NCI-H1436 (cell line): ENCODE measurements at regions not wholly inside any gene's neighbourhood (a gene's known extent, or its start where the extent isn't known, plus 50 kb on each side); places are given as distances from the start of the nearest gene placed in this dataset.
"Not testable (repeated sequence)": the region's sequence is repeated elsewhere in the genome, so short reads cannot be mapped to it uniquely, and the experiment has no call there.

Experiments
- DNase-seq: peaks from one replicate; lab custom pipeline; 2025; lab: John Stamatoyannopoulos, UW

- no peak for DNase-seq
Observed at GRCh38 chr4:188435381-188435780, 296.1 kb downstream of the TRIML1 start.

DNA sequence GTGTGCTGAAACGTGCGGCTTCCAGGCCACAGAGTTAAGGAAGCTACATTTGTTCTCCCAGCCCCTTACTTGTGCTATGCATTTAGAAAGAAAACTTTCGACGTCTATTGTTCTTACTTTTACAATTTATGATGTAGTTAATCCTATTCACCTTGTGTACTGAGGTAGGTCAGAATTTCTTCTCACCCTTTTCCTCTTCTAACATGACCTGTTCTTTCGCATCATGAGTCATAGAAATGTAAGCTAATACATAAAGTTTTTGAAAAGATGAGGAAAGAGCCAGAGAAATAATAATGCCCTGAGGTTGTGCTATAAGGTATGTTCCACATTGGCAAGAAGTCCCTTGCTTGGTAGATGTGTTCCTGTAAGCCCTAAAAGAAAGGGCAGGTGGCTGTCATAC lies 298.3 kb downstream of the TRIML1 start:
- DNase-seq, result no peak

GRCh38 chr4:188438391-188438824 lies 299.2 kb downstream of the TRIML1 start:
- not testable (repeated sequence) for DNase-seq

GRCh38 chr4:188439641-188440311 lies 300.5 kb downstream of the TRIML1 start:
- DNase-seq, result peak; percentile 3

- no peak for DNase-seq
Observed at GRCh38 chr4:188444500-188444899, 305.3 kb downstream of the TRIML1 start.

GRCh38 chr4:188448996-188449395 lies 309.8 kb downstream of the TRIML1 start:
- not testable (repeated sequence) for DNase-seq

GRCh38 chr4:188450571-188450970 lies 311.3 kb downstream of the TRIML1 start:
- no peak for DNase-seq

DNA sequence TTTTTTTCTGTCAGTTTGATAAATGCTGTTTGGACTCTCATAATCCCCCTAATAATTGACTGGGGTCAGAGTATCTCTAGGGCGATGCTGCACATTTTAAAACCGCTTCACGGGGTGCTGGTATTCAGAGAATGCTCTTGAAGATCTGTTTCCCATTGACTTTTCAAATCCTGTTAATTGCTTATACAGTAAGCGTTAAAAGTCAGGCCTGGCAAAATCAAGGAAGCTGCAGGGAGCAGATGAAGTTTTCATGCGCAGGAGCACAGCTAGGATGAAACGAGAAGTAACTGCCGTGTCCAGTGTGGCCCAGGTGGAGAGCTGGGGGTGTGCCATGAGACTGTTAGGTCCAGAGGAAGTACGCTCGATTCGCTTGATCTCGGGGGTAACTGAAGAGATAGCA lies 312.9 kb downstream of the TRIML1 start:
- DNase-seq, result no peak

DNA sequence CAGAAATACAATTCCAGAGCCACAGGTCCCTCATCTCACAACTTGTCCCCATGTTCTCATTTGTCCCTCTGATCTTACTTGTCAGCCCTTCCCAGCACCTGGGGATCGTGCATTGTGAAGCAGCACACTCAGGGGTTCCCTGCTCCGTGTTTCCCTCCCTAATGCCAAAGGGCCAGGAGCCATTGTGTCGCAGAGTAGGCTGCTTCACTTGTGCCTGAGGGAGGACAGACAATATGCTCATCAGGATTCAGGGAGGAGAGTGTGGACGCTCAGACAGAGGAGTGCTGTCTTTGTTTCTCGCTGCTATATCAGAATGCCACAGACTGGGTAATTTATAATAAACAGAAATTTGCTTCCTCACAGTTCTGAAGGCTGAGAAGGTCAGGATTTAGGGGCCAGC lies 315.3 kb downstream of the TRIML1 start:
- DNase-seq, result no peak

DNA sequence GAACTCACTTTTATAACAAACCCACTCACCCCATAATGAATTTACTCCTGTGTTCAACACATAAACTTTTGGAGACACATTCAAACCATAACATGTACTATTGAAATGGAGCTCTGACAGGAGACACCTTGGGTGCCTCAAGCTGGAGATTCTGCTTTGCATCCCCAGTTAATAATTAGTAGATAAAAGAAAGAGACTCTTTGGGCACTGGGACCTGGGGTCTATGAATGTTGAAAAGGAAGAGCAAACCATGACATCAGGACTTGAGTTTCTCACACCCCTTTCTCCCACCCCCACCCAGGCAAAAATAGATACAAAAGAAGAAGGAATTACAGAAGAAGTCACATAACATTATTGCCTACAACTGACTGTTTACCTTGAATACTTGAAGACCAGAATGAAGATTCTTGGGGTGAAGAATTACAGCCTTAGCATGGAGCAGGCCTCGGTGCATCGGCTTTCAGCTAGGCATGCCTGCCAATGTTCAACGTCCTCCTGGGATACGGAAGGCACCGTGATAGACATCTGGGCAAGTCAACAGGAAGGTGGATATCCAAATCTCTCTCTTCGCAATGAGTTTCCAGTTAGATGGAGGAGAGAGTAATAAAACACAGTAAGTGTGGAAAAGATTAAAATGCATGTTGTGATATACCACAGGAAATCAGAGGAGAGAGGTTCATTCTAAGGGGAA lies 316.0 kb downstream of the TRIML1 start:
- no peak for DNase-seq

DNA sequence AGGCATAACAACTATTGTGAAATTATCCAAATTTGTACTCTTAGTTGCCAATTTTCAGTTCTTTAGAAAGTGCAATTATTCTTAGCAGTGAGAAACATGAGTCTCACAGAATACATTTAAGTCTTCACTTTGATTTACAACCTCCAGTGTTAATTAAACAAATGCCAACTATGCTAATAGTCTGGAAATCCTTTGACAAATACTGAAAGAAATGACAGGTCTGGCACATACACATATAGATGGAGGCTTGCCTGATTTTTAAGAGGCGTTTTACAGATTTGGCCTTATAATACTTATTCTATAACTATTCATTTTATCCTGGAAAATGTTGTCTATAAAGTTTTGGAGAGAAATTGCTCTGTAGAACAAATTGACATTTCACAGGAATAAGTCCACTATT lies 320.1 kb downstream of the TRIML1 start:
- no peak for DNase-seq

- no peak for DNase-seq
Observed at GRCh38 chr4:188463909-188464308, 324.7 kb downstream of the TRIML1 start.

DNA sequence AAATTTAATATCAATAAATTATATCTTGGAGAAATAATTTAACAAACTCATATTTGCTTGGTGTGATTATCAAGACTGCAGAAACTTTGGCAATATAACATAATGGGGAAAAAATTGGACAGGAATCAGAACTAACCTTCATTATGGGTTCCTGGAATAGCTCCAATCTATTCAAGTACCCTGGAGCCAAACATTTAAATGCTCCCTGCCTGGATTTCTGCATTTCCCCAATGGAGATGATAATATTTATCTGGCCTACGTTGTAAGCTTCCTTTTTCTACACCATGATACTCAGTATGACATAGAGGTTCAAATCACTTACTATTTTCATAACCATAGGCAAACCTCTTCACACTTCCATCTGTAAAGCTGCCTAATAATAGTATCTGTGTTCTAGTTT lies 326.8 kb downstream of the TRIML1 start:
- no peak for DNase-seq

DNA sequence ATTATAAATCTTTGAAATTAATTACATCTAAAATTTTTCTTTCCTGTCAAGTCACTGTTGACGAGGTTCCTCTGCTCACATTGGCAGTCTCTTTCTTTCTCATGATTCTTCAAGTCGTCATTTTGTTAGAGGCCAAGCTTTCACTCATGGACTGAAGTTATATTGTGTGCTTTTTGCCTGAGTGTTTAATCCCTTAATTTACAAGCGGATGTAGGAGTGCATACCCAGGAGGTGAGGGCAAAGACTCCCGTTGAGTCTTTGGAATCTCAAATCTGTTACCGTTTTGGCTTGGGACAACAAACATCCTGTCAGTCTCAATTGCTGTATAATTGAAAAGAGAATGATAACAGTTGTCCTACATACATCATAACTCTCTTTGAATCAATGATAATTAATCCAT lies 345.0 kb downstream of the TRIML1 start:
- no peak for DNase-seq

DNA sequence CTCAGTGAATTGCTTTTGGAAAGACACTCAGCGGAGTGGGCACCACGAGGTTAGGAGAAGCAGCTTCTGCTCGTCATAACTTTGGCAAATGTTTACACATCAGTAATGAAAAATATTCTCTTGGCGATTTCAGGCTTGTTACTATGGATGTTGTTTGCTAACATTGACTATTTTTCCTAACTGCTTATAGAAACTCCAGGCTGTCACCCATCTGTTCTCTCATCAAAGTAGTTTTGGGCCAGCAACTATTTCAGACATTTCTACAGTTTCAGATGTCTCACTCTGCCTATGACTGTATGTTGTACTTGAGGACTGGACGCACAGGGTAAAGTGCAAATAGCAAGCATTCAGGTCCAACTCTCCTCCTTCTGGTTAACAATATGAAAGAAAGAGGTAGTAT lies 346.7 kb downstream of the TRIML1 start:
- DNase-seq, result no peak

- no peak for DNase-seq
Observed at GRCh38 chr4:188492886-188493285, 353.6 kb downstream of the TRIML1 start.

DNA sequence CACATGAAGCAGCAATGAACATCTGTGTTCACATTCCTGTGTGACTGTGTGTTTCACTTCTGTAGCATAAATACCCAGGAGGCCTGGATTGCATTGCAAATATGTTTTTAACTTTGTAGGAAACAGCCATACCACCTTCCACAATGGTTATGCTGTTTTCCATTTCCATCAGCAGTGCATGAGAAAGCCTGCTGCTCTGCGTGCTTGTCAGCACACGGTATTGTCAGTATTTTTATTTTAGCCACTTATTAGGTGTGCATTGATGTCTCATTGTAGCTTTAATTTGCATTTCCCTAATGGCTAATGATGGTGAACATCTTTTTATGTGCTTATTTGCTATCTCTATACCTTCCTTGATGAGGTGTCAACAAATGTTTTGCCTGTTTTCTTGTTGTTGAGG lies 355.9 kb downstream of the TRIML1 start:
- no peak for DNase-seq

GRCh38 chr4:188511431-188511830 lies 372.2 kb downstream of the TRIML1 start:
- DNase-seq, result no peak

GRCh38 chr4:188532751-188533150 lies 393.5 kb downstream of the TRIML1 start:
- no peak for DNase-seq

DNA sequence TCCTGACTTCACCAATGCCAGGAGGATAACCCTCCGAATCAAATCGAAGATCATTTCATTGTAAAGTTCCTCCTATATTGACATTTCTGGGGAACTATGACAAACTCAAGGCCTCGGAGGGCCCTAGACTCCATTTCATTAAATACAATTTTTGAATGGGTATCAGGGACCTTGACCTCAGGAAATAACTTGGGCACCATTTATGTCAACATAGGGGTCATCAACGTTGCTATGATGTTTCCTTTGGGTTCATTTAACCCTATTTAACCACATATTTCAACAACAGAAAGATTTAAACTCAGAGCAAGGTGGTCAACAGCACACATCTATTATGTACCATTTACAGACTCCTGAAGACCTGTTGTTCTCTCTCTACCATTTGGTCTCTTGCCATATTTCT lies 395.1 kb downstream of the TRIML1 start:
- DNase-seq, result no peak

- DNase-seq, result no peak
Observed at GRCh38 chr4:188534917-188535316, 395.7 kb downstream of the TRIML1 start.

DNA sequence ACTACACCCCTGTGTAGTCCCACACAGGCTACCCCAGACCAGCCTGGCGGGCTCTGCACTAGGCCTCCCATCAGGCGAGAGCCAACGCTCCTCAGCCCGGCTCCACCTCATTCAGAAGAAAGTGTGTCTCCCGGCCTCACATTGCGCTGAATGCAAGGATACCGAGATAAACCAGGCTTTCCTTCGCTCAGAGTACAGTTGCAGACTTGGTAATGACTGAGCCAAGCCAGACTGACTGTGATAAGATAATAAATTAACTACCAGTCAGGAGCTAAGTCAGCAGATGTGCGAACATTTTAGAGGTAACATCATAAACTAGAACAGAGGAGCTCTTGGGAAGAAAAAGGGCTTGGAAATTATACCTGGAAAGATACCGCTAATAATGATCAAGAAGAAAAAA lies 397.6 kb downstream of the TRIML1 start:
- no peak for DNase-seq

DNA sequence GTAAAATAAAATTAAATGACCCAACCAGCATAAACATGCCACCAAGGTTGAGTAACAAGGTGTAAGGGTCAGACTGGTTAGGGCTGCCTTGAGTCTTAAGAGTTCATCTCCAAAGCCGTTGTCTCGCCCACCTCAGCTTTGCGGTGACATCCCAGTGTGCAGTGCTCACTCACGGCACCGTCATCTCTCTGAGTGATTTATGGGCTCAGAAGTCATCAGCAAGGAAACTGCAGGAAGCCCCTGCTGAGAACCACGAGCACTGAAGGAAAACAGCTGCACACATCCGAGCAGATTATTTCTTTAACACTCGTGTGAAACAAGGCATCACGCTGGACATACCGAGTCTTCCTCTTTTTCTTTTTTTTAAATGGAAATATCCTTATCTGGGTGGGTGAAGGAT lies 411.1 kb downstream of the TRIML1 start:
- DNase-seq, result no peak

GRCh38 chr4:188551156-188551555 lies 411.9 kb downstream of the TRIML1 start:
- no peak for DNase-seq
